Lung microvascular endothelial cell (primary cell): ENCODE measurements at regions not wholly inside any gene's neighbourhood (a gene's known extent, or its start where the extent isn't known, plus 50 kb on each side); places are given as distances from the start of the nearest gene placed in this dataset.
"Not testable (repeated sequence)": the region's sequence is repeated elsewhere in the genome, so short reads cannot be mapped to it uniquely, and the experiment has no call there.

Experiments
- DNase-seq, 2 donors: peaks; one replicate each; pipeline versions ENCODE4 v3.0.0 to v3.0.0-alpha.2; 2010; ENCODE audit warnings: low read depth in 2 of 2

DNA sequence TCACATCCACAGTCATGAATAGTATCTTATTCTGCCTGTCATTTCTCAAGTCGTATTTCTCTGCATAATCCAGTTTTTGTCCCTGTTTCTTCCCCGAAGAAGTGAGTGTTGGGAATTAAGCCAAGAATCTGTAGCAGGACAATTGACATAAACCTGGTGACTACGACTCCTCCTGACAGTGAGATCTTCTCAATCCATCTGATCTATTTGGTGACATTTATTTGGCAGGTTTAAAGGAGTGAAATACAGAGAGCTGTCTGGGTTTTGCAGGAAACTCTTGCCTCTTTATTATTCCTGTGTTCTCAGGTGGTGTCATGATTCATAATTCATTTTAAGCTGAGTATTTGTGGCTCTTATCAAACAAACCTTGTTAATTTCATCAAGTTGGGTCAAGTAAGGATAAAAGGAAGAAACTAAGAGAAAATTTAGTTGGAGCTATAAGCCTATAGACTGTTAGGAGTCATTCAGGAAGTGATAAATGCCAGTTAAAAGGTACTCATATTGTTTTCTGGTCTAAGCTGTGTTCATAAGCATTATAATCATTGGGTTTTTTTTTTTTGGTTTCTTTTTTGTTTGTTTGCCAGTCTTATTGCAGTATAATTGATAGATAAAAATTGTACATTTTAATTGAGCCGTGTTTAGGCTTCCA, 95.9 kb upstream of the PCSK1 start:
- peak; percentile 12 to 24 for DNase-seq

DNA sequence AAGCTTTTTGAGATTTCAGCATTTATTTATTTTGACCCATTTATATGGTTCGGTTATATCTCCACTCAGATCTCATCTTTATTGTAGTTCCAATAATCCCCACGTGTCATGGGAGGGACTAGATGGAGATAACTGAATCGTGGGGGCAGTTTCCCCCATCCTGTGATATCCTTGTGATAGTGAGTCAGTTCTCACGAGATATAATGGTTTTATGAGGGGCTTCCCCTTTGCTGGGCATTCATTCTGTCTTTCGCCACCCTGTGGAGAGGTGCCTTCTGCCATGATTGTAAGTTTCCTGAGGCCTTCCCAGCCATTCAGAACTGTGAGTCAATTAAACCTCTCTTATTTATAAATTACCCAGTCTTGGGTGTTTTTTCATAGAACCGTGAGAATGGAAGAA, 96.5 kb upstream of the PCSK1 start:
- peak in 1 of 2 donors; percentile 9 for DNase-seq

DNA sequence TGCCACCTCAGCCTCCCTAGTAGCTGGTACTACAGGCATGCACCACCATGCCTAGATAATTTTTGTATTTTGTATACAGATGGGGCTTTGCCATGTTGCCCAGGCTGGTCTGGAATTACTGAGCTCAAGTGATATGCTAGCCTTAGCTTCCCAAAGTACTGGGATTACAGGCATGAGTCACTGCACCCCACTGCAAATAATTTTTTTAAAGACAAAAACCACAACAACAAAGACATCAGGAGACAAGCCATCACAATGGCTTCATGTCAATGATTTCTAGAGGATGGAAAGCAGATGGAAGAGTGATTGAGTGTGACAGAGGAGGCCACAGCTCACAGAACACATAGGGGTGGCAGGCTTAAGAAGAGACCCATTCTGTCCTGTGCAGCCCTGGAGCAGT, 97.9 kb upstream of the PCSK1 start:
- DNase-seq, result no peak

DNA sequence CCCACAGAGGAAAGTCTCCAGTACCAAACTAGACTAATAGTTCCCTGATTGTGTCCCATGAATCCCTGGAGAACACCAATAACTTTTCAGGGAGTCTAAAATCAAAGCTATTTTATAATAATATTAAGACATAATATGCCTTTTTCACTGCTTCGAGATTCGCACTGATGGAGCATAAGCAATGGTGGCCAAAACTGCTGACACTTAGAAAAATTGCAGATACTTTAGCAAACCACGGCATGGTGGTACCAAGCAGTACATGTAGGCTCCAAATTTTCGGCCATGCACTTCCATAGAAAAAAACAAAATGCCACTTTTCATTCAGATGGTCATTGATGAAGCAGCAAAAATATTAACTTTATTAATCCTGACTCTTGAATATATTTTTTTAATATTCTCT, 100.3 kb upstream of the PCSK1 start:
- DNase-seq, result no peak

GRCh38 chr5:96537386-96537785, 104.3 kb upstream of the PCSK1 start:
- DNase-seq, result peak; percentile 92 to 94

DNA sequence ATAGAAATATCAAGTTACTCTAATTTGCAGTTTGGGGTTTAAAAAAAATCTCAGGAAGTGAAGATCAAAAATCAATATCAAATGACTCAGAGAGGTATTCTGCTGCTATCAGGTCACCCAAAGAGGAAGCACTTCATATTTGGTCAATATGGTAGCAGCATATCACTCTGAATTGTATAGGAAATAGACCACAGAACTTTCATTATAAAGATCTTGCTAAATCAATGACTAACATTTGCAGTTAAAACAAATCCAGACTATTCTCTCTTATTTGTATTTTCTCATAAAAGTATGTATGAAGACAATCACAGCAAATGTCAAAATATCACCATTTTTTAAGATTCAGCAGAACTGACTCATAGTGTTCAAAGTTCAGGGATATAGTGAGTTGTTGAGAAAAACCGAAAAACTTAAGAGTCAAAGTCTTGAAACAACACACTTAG, 105.8 kb upstream of the PCSK1 start:
- DNase-seq, result no peak

DNA sequence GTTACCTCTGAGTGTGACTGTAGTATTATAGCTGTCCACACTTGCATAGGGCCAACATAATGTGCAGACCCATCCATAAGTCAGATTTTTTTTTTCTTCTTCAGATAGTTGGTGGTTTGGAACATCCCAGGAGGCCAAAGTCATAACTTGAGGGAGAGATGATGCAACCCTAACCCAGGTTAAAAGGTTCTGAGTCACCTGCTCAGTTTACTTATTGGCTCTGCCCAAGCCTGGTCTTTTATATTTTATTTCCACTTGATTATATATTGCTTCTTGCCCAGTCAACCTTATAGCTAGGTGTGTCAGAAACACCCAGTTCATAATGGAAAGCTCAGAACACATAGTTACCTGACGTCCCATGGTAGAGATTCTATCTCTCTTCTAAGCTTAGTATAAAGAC, 113.1 kb upstream of the PCSK1 start:
- DNase-seq, result no peak

GRCh38 chr5:96547486-96547885, 114.4 kb upstream of the PCSK1 start:
- no peak for DNase-seq

- no peak for DNase-seq
Measured at GRCh38 chr5:96548905-96549304, 113.3 kb upstream of the CAST start.

DNA sequence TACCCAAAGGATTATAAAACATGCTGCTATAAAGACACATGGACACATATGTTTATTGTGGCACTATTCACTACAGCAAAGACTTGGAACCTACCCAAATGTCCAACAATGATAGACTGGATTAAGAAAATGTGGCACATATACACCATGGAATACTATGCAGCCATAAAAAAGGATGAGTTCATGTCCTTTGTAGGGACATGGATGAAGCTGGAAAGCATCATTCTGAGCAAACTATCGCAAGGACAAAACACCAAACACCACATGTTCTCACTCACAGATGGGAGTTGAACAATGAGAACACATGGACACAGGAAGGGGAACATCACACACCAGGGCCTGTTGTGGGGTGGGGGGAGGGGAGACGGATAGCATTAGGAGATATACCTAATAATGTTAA, 101.3 kb upstream of the CAST start:
- not testable (repeated sequence) for DNase-seq

DNA sequence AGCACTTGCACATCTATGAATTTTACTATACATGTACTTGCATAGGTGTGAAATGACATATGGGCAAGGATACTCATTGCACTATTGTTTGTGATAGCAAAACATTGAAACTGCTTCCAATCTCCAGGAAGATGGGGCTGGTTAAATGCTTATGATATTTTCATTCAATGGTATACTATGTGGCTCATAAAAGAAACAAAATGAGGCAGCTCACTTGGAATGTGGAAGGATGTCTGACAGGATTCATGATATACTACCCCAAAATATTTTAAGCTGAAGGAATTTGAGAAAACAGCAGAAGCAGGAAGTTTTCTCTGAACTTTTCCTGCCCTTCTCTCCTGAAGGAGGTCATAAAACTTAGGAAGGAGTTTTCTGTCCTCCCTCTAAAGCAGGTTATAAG, 99.6 kb upstream of the CAST start:
- DNase-seq, result peak in 1 of 2 donors; percentile 76

DNA sequence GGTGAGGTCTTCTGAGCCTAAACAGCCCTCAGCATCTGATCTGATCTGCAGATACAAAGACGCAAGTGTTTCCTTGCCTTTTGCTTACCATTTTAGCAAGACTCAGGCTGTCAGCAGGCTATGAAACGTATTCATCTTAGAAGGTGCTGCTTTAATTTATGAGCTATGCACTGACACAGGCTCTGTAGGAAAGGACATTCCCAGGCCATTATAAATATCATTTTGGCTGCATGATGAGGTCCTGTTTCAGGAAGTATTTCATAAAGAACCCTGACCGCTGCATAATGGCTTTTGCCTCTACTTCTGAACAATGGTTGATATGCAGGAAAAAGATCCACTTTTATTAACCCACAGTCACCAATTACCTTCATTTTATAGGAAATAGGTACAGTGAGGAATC, 98.4 kb upstream of the CAST start:
- DNase-seq, result peak; percentile 40 to 47

DNA sequence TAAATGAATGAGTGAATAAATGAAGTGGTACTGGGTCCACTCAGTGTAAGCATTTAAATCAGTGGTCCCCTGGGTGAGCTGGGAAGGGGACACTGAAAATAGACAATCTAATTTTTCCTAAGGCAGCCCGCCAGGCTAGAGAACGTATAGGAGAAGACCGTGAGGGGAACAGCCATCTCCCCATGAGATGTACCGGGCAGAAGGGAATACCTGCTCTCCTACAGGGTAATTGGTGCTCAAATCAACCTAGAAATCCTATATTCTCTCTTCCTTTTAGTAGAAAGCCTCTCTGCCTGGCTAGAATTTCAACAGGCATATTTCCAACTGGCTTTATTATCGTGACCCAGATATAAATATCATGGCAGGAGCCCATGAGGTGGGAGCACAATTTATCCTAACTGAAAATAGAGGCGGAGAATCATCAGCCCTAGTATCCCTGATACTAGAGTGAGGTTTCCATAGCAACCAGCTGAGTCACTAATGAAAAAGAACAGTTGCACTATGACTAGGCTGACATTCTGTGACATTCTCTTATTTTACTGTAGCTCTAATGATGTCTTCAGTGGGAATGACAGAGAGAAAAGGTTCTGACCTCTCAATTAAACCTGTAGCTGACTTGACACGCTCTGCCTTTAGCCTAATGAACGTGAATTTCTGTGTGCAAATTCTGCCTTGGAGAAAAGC, 96.5 kb upstream of the CAST start:
- DNase-seq, result peak; percentile 78 to 92

- DNase-seq, result peak; percentile 84 to 90
Measured at GRCh38 chr5:96566833-96567587, 95.2 kb upstream of the CAST start.

GRCh38 chr5:96569332-96569731, 92.8 kb upstream of the CAST start:
- no peak for DNase-seq

DNA sequence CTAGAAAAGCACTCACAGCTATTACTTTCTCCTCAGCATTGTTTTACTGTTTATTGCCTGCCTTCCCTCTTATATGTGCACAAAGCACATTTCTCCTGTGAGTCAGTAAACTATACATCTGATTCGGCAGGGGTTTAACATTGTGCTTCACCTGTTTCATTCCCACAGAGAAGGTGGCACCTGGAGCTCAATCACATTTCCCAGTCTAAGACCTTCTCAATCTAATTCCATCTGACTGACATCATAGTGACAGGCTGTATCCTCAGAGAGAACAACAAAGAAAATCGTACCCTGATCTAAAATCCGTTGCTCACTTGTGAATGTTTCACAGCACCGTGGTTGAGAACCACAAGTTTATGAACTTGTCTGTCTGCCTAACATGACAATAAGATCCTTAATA, 92.4 kb upstream of the CAST start:
- DNase-seq, result no peak

DNA sequence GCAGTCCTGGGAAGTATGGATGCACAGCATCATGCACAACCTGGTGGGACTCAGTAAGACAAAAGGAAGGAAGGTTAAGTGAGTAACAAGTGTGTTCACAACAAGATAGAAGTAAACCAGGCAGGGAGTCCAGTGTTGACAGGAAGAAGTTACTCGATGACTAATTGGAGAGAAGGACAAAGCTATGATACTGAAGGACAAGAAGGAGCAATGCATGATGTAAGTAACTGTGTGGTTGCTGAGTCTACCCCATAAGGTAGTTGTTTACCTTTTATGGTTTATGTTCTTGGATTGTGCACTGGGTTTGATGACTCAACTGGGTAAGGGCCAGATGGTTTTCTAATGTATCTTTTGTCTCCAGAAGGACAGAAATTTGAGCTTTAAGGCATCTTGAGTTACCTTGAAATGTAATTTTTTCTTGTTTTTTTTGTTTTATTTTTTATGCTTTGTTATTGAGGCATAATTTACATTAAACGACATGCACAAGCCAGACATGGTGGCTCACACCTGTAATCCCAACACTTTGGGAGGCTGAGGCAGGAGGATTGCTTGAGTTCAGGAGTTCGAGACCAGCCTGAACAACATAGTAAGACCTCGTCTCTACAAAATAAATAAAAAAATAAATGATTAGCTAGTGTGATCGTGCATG, 89.2 kb upstream of the CAST start:
- DNase-seq, result peak in 1 of 2 donors; percentile 97

- DNase-seq, result no peak
Measured at GRCh38 chr5:96573513-96573894, 88.7 kb upstream of the CAST start.

GRCh38 chr5:96576876-96577275, 85.3 kb upstream of the CAST start:
- no peak for DNase-seq

GRCh38 chr5:96577909-96578308, 84.3 kb upstream of the CAST start:
- peak in 1 of 2 donors; percentile 68 for DNase-seq

GRCh38 chr5:96579711-96580110, 82.5 kb upstream of the CAST start:
- peak in 1 of 2 donors; percentile 19 for DNase-seq

GRCh38 chr5:96582343-96582742, 79.8 kb upstream of the CAST start:
- DNase-seq, result peak; percentile 47 to 62
